ENCODE measurements at regions not wholly inside any gene's neighbourhood (a gene's known extent, or its start where the extent isn't known, plus 50 kb on each side); places are given as distances from the start of the nearest gene placed in this dataset.
"Not testable (repeated sequence)": the region's sequence is repeated elsewhere in the genome, so short reads cannot be mapped to it uniquely, and the experiment has no call there.

- DNase-seq (ENCODE audit: low read depth): no peak
- no peak for TF ChIP-seq CTCF (conservative IDR thresholded peaks at IDR 0.05; ENCODE audit: low read depth, low read length)
Observed at GRCh38 chr4:175087145-175087544, 169.0 kb downstream of the ADAM29 start.

GRCh38 chr4:175090116-175090515, 172.0 kb downstream of the ADAM29 start:
- TF ChIP-seq CTCF (conservative IDR thresholded peaks at IDR 0.05; ENCODE audit: low read depth, low read length): no peak
- DNase-seq (ENCODE audit: low read depth): no peak
- no peak overlapping the region for H3K4me3 ChIP-seq (ENCODE audit: low read depth, low read length)

More at GRCh38 chr4:175087145-175087544, 169.0 kb downstream of the ADAM29 start:
- no peak overlapping the region for H3K4me3 ChIP-seq (ENCODE audit: low read depth, low read length)

GRCh38 chr4:175091649-175092048, 173.5 kb downstream of the ADAM29 start:
- no peak for TF ChIP-seq CTCF (conservative IDR thresholded peaks at IDR 0.05; ENCODE audit: low read depth, low read length)
- H3K4me3 ChIP-seq (ENCODE audit: low read depth, low read length): no peak overlapping the region

DNA sequence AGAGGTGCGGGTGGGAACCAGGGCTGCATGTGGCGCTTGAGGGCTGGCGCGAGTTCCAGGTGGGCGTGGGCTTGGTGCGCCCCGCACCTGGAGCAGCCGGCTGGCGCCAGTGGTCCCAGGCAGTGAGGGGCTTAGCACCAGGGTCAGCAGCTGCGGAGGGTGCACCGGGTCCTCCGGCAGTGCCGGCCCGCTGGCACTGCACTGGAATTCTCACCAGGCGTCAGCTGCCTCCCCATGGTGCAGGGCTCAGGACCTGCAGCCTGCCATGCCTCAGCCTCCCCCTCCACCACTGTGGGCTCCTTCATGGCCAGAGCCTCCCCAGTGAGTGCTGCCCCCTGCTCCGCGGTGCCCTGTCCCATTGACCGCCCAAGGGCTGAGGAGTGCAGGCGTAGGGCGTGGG, 174.0 kb downstream of the ADAM29 start:
- DNase-seq (ENCODE audit: low read depth): no peak
- TF ChIP-seq CTCF (conservative IDR thresholded peaks at IDR 0.05; ENCODE audit: low read depth, low read length): no peak
- H3K4me3 ChIP-seq (ENCODE audit: low read depth, low read length): no peak overlapping the region

More at GRCh38 chr4:175091649-175092048, 173.5 kb downstream of the ADAM29 start:
- no peak for DNase-seq (ENCODE audit: low read depth)

- DNase-seq (ENCODE audit: low read depth); H3K4me3 ChIP-seq (ENCODE audit: low read depth, low read length): not testable (repeated sequence)
Observed at GRCh38 chr4:175093055-175093454, 174.9 kb downstream of the ADAM29 start.

DNA sequence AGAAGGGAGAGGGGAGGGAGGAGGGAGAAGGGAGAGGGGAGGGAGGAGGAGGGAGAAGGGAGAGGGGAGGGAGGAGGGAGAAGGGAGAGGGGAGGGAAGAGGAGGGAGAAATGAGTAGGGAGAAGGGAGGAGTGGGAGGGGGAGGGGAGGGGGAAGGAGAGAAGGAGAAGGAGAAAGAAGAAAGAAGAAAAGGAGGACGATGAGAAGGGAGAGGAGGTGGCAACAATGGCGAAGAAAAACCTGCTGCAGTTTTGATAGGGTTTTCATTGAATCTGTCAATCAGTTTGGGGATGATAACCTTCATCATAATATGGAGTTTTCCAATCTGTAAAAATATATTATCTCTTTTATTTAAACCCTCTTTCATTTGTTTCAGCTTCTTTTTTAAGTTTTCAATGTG, 185.2 kb downstream of the ADAM29 start:
- TF ChIP-seq CTCF (conservative IDR thresholded peaks at IDR 0.05; ENCODE audit: low read depth, low read length): no peak
- no peak overlapping the region for H3K4me3 ChIP-seq (ENCODE audit: low read depth, low read length)
- no peak for DNase-seq (ENCODE audit: low read depth)

GRCh38 chr4:175106301-175106700, 188.1 kb downstream of the ADAM29 start:
- no peak for DNase-seq (ENCODE audit: low read depth)
- no peak for TF ChIP-seq CTCF (conservative IDR thresholded peaks at IDR 0.05; ENCODE audit: low read depth, low read length)
- no peak overlapping the region for H3K4me3 ChIP-seq (ENCODE audit: low read depth, low read length)

DNA sequence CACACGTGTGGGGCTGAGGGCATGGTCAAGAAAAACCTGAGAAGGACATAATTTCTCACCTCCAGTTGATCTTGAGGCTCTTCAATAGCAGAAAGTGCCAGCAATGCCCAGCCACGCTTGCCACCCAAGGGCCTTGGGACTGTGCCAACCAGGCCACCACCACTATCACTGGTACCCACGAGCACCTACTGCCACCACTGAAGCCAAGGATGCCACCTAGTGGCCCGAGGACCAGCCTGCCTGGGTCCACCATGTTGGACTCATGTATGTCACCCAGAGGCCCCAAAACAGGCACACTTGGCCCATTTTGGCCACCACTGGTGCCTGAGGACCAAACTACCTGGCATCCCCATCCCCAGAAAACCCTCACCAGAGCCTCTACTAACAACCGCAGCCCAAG, 191.8 kb downstream of the ADAM29 start:
- no peak for DNase-seq (ENCODE audit: low read depth)
- no peak for TF ChIP-seq CTCF (conservative IDR thresholded peaks at IDR 0.05; ENCODE audit: low read depth, low read length)
- no peak overlapping the region for H3K4me3 ChIP-seq (ENCODE audit: low read depth, low read length)
